HT1080 (cell line): ENCODE measurements at regions not wholly inside any gene's neighbourhood (a gene's known extent, or its start where the extent isn't known, plus 50 kb on each side); places are given as distances from the start of the nearest gene placed in this dataset.
A peak's percentile ranks its signal among the peaks of the same experiment; 100 is the strongest.

Experiments used
- DNase-seq: peaks from one replicate; pipeline ENCODE4 v3.0.0-alpha.2; 2015; ENCODE audit warnings: low read depth

GRCh38 chr9:108654566-108654965 is 201.2 kb downstream of the ACTL7B start:
- peak; percentile 23 for DNase-seq

GRCh38 chr9:108652851-108653250 is 202.9 kb downstream of the ACTL7B start:
- DNase-seq, result no peak

GRCh38 chr9:108650826-108651225 is 205.0 kb downstream of the ACTL7B start:
- no peak for DNase-seq

GRCh38 chr9:108645520-108645919 is 210.3 kb downstream of the ACTL7B start:
- peak; percentile 9 for DNase-seq

GRCh38 chr9:108643731-108644510 is 211.9 kb downstream of the ACTL7B start:
- DNase-seq, result peak; percentile 42

GRCh38 chr9:108642871-108643270 is 212.9 kb downstream of the ACTL7B start:
- DNase-seq, result no peak

GRCh38 chr9:108640230-108640629 is 215.6 kb downstream of the ACTL7B start:
- no peak for DNase-seq

- no peak for DNase-seq
These were observed 216.1 kb downstream of the ACTL7B start for GRCh38 chr9:108639696-108640095.

- DNase-seq, result no peak
These were observed 216.7 kb downstream of the ACTL7B start for GRCh38 chr9:108639091-108639490.

GRCh38 chr9:108637340-108637739 is 218.4 kb downstream of the ACTL7B start:
- no peak for DNase-seq

GRCh38 chr9:108636013-108636412 is 219.8 kb downstream of the ACTL7B start:
- no peak for DNase-seq

- peak; percentile 63 for DNase-seq
These were observed 220.9 kb downstream of the ACTL7B start for GRCh38 chr9:108634672-108635462.

GRCh38 chr9:108634204-108634603 is 221.6 kb downstream of the ACTL7B start:
- DNase-seq, result peak; percentile 47

- no peak for DNase-seq
These were observed 224.1 kb downstream of the ACTL7B start for GRCh38 chr9:108631496-108632285.

GRCh38 chr9:108628316-108628715 is 227.5 kb downstream of the ACTL7B start:
- no peak for DNase-seq

- DNase-seq, result no peak
These were observed 229.0 kb downstream of the ACTL7B start for GRCh38 chr9:108626743-108627142.

GRCh38 chr9:108621991-108622855 is 233.6 kb downstream of the ACTL7B start:
- peak; percentile 50 for DNase-seq

- DNase-seq, result no peak
These were observed 235.0 kb downstream of the ACTL7B start for GRCh38 chr9:108620767-108621166.

- DNase-seq, result peak; percentile 8
These were observed 236.8 kb downstream of the ACTL7B start for GRCh38 chr9:108618906-108619550.

GRCh38 chr9:108617676-108618075 is 238.1 kb downstream of the ACTL7B start:
- no peak for DNase-seq
